Transverse colon (tissue), 4 donors: ENCODE measurements at regions not wholly inside any gene's neighbourhood (a gene's known extent, or its start where the extent isn't known, plus 50 kb on each side); places are given as distances from the start of the nearest gene placed in this dataset.

Experiments used
- DNase-seq: peaks from one replicate; pipeline ENCODE4 v3.0.0-alpha.2; 2019
- H3K27ac ChIP-seq, 4 donors: fragments of 200-600 bp; sonication (generic); 2 replicates each; pipeline ENCODE4 v1.5.1; 2016 to 2018; ENCODE audit warnings: inconsistent platforms in 4 of 4
- H3K27me3 ChIP-seq: fragments of 200-600 bp; sonication (generic); 2 replicates; pipeline ENCODE4 v1.5.1; 2017; ENCODE audit warnings: inconsistent platforms
- H3K36me3 ChIP-seq, 4 donors: fragments of 200-600 bp; sonication (generic); 2 replicates each; pipeline ENCODE4 v1.5.1; 2017 to 2019; ENCODE audit warnings: inconsistent platforms in 4 of 4
- H3K4me1 ChIP-seq, 4 donors: fragments of 200-600 bp; sonication (generic); 2 replicates each; pipeline ENCODE4 v1.5.1; 2017 to 2020; ENCODE audit warnings: inconsistent platforms in 4 of 4
- H3K4me3 ChIP-seq, 4 donors: fragments of 200-600 bp; sonication (generic); 1 replicate in 1 of 4; 2 replicates in 3 of 4; pipeline versions ENCODE4 v1.5.1 to v1.6.1; 2017 to 2019; ENCODE audit warnings: inconsistent platforms in 4 of 4
- H3K9me3 ChIP-seq, 2 donors: fragments of 200-600 bp; sonication (generic); 2 replicates each; pipeline ENCODE4 v1.5.1; 2017 to 2019; ENCODE audit warnings: inconsistent platforms in 2 of 2
- CTCF ChIP-seq, 5 experiments: fragments of 200-600 bp in 3 of 5; fragments of 450-650 bp in 2 of 5; sonication (generic) in 3 of 5; IDR thresholded peaks; 1 replicate in 2 of 5; 2 replicates in 3 of 5; pipeline ENCODE4 v1.5.1; 2016 to 2017; ENCODE audit warnings: antibody characterized with exemption in 5 of 5, inconsistent platforms in 3 of 5, mild to moderate bottlenecking in 2 of 5, moderate library complexity in 1 of 5
- EP300 ChIP-seq: sonication (generic); formaldehyde crosslinking; IDR thresholded peaks from one replicate; pipeline ENCODE4 v1.6.1; 2017; ENCODE audit warnings: antibody characterized with exemption, low read depth
- POLR2A ChIP-seq: fragments of 450-650 bp; IDR thresholded peaks from one replicate; pipeline ENCODE4 v1.6.1; 2016; ENCODE audit warnings: antibody characterized with exemption, mild to moderate bottlenecking, moderate library complexity
- POLR2AphosphoS5 ChIP-seq, 3 donors: sonication (generic); formaldehyde crosslinking; IDR thresholded peaks; one replicate each; pipeline ENCODE4 v1.6.1; 2016; ENCODE audit warnings: antibody characterized with exemption in 3 of 3
- WGBS, 2 donors: methylation state at CpG; one replicate each; pipeline ENCODE4 v1.1.5; 2018; ENCODE audit warnings: low coverage in 1 of 2; 5-methylcytosine and 5-hydroxymethylcytosine counted together
- in situ Hi-C, 4 donors: fragments of 200-750 bp; cut with MboI; loops; one replicate each; pipeline versions ENCODE4 v1.15.0 to v1.15.1; 2017; ENCODE audit warnings: low sequenced_read_pairs in 3 of 4, low pct_ligation_motif_present in 1 of 4, low pct_unique_long_range_greater_than_20kb in 1 of 4
- intact Hi-C: fragments of 100-400 bp; cut with DNase I; formaldehyde crosslinking; loops from one replicate; pipeline ENCODE4 v1.15.1; 2023; ENCODE audit warnings: low total_unique reads

GRCh38 chr9:84419031-84419602, 78.6 kb upstream of the SLC28A3 start:
- no peak for TF ChIP-seq POLR2A
- no peak for TF ChIP-seq EP300
- TF ChIP-seq POLR2AphosphoS5 (IDR thresholded peaks at IDR 0.05), result no peak
- no peak for TF ChIP-seq CTCF (IDR thresholded peaks at IDR 0.05)
- Histone ChIP-seq H3K27ac (no peak overlapping the region), H3K9me3 (no peaks in the 10 kb centered on the region), H3K36me3 (no peaks in the 10 kb centered on the region), H3K4me3 (no peak overlapping the region), H3K27me3 (no peaks in the 10 kb centered on the region), H3K4me1 (no peaks in the 10 kb centered on the region)
- 40 to 42% methylated on average over 2 of the region's 2 CpGs for WGBS, 2 donors
- intact Hi-C loops (no loop called here), in situ Hi-C loops (loop anchor here (25.0 kb wide), 3 partner anchors 218 to 843 kb away; no protein-coding TSS in a partner anchor)
- no peak for DNase-seq

- TF ChIP-seq POLR2AphosphoS5 (IDR thresholded peaks at IDR 0.05) (no peak), CTCF (IDR thresholded peaks at IDR 0.05) (no peak), POLR2A (no peak), EP300 (no peak)
- Histone ChIP-seq H3K4me1 (no peaks in the 10 kb centered on the region), H3K9me3 (no peaks in the 10 kb centered on the region), H3K27me3 (no peaks in the 10 kb centered on the region), H3K27ac (no peak overlapping the region), H3K36me3 (no peaks in the 10 kb centered on the region), H3K4me3 (no peak overlapping the region)
- WGBS, 2 donors, result 68 to 74% methylated on average over 2 of the region's 2 CpGs
- in situ Hi-C loops (loop anchor here (25.0 kb wide), 3 partner anchors 212 to 837 kb away; no protein-coding TSS in a partner anchor), intact Hi-C loops (no loop called here)
- no peak for DNase-seq
Observed at GRCh38 chr9:84424931-84425330, 84.4 kb upstream of the SLC28A3 start.

GRCh38 chr9:84432746-84433145, 92.2 kb upstream of the SLC28A3 start:
- no peaks in the 10 kb centered on the region for H3K27me3 ChIP-seq
- H3K27ac ChIP-seq, result no peak overlapping the region
- no peaks in the 10 kb centered on the region for H3K36me3 ChIP-seq
- no peak for TF ChIP-seq POLR2AphosphoS5 (IDR thresholded peaks at IDR 0.05)
- TF ChIP-seq POLR2A, result no peak
- TF ChIP-seq EP300, result no peak
- TF ChIP-seq CTCF (IDR thresholded peaks at IDR 0.05), result no peak
- intact Hi-C loops (no loop called here), in situ Hi-C loops (no loop called here)
- no peak overlapping the region for H3K4me3 ChIP-seq
- WGBS, 2 donors, result 76 to 90% methylated on average over 1 of the region's 1 CpG
- H3K4me1 ChIP-seq, result no peaks in the 10 kb centered on the region
- no peak for DNase-seq
- no peaks in the 10 kb centered on the region for H3K9me3 ChIP-seq

- Histone ChIP-seq H3K4me3 (no peak overlapping the region), H3K27me3 (no peaks in the 10 kb centered on the region), H3K36me3 (no peaks in the 10 kb centered on the region), H3K9me3 (no peaks in the 10 kb centered on the region), H3K27ac (no peak overlapping the region), H3K4me1 (no peaks in the 10 kb centered on the region)
- 66 to 71% methylated on average over 1 to 6 of the region's 6 CpGs for WGBS, 2 donors
- intact Hi-C loops (no loop called here), in situ Hi-C loops (no loop called here)
- no peak for TF ChIP-seq EP300
- TF ChIP-seq CTCF (IDR thresholded peaks at IDR 0.05), result no peak
- TF ChIP-seq POLR2A, result no peak
- no peak for TF ChIP-seq POLR2AphosphoS5 (IDR thresholded peaks at IDR 0.05)
- DNase-seq, result no peak
Observed at GRCh38 chr9:84435902-84436301, 95.3 kb upstream of the SLC28A3 start.
